ENCODE measurements at regions not wholly inside any gene's neighbourhood (a gene's known extent, or its start where the extent isn't known, plus 50 kb on each side); places are given as distances from the start of the nearest gene placed in this dataset.

DNA sequence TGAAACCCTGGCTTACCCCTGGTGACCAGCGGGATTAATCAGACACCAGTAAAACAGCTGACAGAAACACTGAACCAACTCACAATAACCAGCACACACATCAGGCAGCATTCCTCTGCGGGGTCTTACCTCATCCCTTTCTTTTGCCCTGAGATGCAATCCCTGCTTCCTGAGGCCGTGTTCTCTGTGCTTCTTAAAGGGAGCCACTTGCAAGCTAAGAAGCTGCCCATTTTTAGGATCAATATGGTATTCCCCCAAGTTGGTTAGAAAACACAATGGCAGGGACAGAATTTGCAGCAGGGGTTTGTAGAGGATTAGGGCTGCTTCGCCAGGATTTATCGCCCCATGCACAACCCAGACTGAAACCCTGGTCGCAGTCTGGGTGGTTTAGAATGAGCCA, 74.7 kb upstream of the OLIG2 start:
- ChIA-PET POLR2A (ENCODE audit: unreplicated experiment) (no interaction called here), CTCF (no interaction called here)
- Histone ChIP-seq H4K8ac (ENCODE audit: low read depth in 2 of 2, low read length in 2 of 2) (no peak overlapping the region), H2BK5ac (ENCODE audit: low read depth, low read length, poor library complexity, severe bottlenecking) (no peak overlapping the region), H3K56ac (ENCODE audit: extremely low read depth, insufficient read depth, low read length) (no peak overlapping the region), H3K27ac (ENCODE audit: insufficient read depth, low read length) (no peak overlapping the region), H3K9ac (ENCODE audit: low read depth, low read length) (no peak overlapping the region), H4K5ac (ENCODE audit: low read depth, low read length) (no peak overlapping the region), H2BK15ac (ENCODE audit: low read depth, low read length) (no peak overlapping the region), H3K4me2 (ENCODE audit: low read depth, low read length) (no peak overlapping the region), H3K4me3 (ENCODE audit: insufficient read depth, low read depth, low read length) (no peak overlapping the region), H3K9me1 (ENCODE audit: insufficient read depth, low read length) (no peaks in the 10 kb centered on the region), H2AFZ (replicated peaks; ENCODE audit: low read length, poor library complexity) (no peak overlapping the region), H3K9me3 (ENCODE audit: control insufficient read depth, insufficient read depth, low read length) (no peaks in the 10 kb centered on the region), H2AK9ac (replicated peaks; ENCODE audit: low read depth, low read length, poor library complexity) (no peak overlapping the region), H3K27me3 (ENCODE audit: control insufficient read depth, insufficient read depth, low read length) (peaks cover 35% of the 10 kb centered on the region), H3K36me3 (ENCODE audit: control insufficient read depth, insufficient read depth, low read length) (no peaks in the 10 kb centered on the region), H3K14ac (replicated peaks; ENCODE audit: low read depth, low read length) (no peak overlapping the region), H4K20me1 (ENCODE audit: insufficient read depth, low read length) (no peaks in the 10 kb centered on the region), H2BK20ac (ENCODE audit: low read depth, low read length) (no peak overlapping the region), H4K91ac (ENCODE audit: insufficient read depth, low read depth, low read length) (no peak overlapping the region), H3K18ac (ENCODE audit: low read depth, low read length) (no peak overlapping the region), H2AK5ac (ENCODE audit: low read depth, low read length) (no peak overlapping the region), H3K79me1 (ENCODE audit: low read depth in 1 of 2, low read length in 2 of 2) (no peaks in the 10 kb centered on the region), H3K4me1 (ENCODE audit: control insufficient read depth, insufficient read depth, low read length) (no peaks in the 10 kb centered on the region), H2BK120ac (ENCODE audit: low read depth, low read length) (no peak overlapping the region), H3K23ac (ENCODE audit: low read depth, low read length) (no peak overlapping the region), H3K4ac (ENCODE audit: low read depth, low read length) (no peak overlapping the region)
- in situ Hi-C loops (cut with MboI; ENCODE audit: low sequenced_read_pairs) (no loop called here), intact Hi-C loops (cut with micrococcal nuclease) (no loop called here), dilution Hi-C loops (cut with HindIII; ENCODE audit: low sequenced_read_pairs, unreplicated experiment) (no loop called here)
- no peak for ATAC-seq (ENCODE audit: low read depth)
- no peak for TF ChIP-seq BHLHE40 (IDR thresholded peaks at IDR 0.05; ENCODE audit: low read depth, low read length)
- TF ChIP-seq POLR2A (IDR thresholded peaks at IDR 0.05; ENCODE audit: low read depth, low read length) = no peak
- no peak for TF ChIP-seq CEBPB (IDR thresholded peaks at IDR 0.05; ENCODE audit: low read depth, low read length)
- TF ChIP-seq SMC3 (IDR thresholded peaks at IDR 0.05; ENCODE audit: low read depth, low read length) = no peak
- no peak for TF ChIP-seq NFE2L2 (IDR thresholded peaks at IDR 0.05; ENCODE audit: low read depth, low read length)
- no peak for TF ChIP-seq MAFK (IDR thresholded peaks at IDR 0.05; ENCODE audit: low read depth, low read length)
- no peak for TF ChIP-seq CHD1 (IDR thresholded peaks at IDR 0.05; ENCODE audit: low read depth, low read length)
- no peak for TF ChIP-seq RFX5 (IDR thresholded peaks at IDR 0.05; ENCODE audit: low read depth, low read length)
- TF ChIP-seq RCOR1 (IDR thresholded peaks at IDR 0.05; ENCODE audit: insufficient replicate concordance, low read length) = no peak
- no peak for TF ChIP-seq RAD21 (IDR thresholded peaks at IDR 0.05; ENCODE audit: low read length)
- TF ChIP-seq, protein P1, sequence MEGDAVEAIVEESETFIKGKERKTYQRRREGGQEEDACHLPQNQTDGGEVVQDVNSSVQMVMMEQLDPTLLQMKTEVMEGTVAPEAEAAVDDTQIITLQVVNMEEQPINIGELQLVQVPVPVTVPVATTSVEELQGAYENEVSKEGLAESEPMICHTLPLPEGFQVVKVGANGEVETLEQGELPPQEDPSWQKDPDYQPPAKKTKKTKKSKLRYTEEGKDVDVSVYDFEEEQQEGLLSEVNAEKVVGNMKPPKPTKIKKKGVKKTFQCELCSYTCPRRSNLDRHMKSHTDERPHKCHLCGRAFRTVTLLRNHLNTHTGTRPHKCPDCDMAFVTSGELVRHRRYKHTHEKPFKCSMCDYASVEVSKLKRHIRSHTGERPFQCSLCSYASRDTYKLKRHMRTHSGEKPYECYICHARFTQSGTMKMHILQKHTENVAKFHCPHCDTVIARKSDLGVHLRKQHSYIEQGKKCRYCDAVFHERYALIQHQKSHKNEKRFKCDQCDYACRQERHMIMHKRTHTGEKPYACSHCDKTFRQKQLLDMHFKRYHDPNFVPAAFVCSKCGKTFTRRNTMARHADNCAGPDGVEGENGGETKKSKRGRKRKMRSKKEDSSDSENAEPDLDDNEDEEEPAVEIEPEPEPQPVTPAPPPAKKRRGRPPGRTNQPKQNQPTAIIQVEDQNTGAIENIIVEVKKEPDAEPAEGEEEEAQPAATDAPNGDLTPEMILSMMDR (conservative IDR thresholded peaks at IDR 0.05; ENCODE audit: low read depth, low read length) = no peak
- TF ChIP-seq, protein P2, sequence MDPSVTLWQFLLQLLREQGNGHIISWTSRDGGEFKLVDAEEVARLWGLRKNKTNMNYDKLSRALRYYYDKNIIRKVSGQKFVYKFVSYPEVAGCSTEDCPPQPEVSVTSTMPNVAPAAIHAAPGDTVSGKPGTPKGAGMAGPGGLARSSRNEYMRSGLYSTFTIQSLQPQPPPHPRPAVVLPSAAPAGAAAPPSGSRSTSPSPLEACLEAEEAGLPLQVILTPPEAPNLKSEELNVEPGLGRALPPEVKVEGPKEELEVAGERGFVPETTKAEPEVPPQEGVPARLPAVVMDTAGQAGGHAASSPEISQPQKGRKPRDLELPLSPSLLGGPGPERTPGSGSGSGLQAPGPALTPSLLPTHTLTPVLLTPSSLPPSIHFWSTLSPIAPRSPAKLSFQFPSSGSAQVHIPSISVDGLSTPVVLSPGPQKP (IDR thresholded peaks at IDR 0.05; ENCODE audit: borderline replicate concordance, low read depth, low read length) = no peak
- no peak for TF ChIP-seq FOS (IDR thresholded peaks at IDR 0.05; ENCODE audit: low read depth, low read length)
- TF ChIP-seq MAZ (IDR thresholded peaks at IDR 0.05; ENCODE audit: borderline replicate concordance, low read depth, low read length) = no peak
- TF ChIP-seq, protein P3, sequence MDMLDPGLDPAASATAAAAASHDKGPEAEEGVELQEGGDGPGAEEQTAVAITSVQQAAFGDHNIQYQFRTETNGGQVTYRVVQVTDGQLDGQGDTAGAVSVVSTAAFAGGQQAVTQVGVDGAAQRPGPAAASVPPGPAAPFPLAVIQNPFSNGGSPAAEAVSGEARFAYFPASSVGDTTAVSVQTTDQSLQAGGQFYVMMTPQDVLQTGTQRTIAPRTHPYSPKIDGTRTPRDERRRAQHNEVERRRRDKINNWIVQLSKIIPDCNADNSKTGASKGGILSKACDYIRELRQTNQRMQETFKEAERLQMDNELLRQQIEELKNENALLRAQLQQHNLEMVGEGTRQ (IDR thresholded peaks at IDR 0.05; ENCODE audit: low read depth, low read length) = no peak
- no peak for TF ChIP-seq MXI1 (IDR thresholded peaks at IDR 0.05; ENCODE audit: borderline replicate concordance, low read depth, low read length)
- DNase-seq = no peak
- no TSS peak for BruUV-seq (replicated peaks)
- 47% methylated on average over 2 of the region's 6 CpGs; no CpG with 5 or more reads in 1 of the 2 experiments for WGBS, 2 experiments (ENCODE audit: extremely low coverage in 2 of 2, insufficient read length in 1 of 2)

All from IMR-90 (cell line).